ENCODE measurements at regions not wholly inside any gene's neighbourhood (a gene's known extent, or its start where the extent isn't known, plus 50 kb on each side); places are given as distances from the start of the nearest gene placed in this dataset.

DNA sequence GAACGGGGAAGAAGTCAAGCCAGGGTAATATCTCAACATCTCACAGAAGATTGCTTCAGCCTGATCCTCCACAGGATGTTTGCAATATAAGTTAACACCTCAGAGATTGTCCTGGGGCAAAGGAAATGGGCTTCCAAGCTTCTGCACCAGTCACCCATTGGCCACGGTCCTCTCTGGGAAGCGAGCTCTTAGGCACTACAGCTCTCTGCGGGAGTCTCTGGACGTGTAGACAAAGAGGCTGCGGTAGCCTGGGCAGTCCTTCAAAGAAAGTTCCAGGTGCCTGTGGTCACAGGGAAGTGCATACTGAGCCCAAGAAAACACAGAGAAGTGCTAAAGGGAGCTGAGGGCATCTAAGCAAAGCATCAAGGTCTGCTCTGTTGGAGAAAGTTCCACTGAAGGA is 805.7 kb downstream of the DIAPH3 start:
- Histone ChIP-seq H3K27me3 (ENCODE audit: control insufficient read depth, insufficient read depth, low read length) (no peaks in the 10 kb centered on the region), H3K27ac (ENCODE audit: insufficient read depth, low read length, poor library complexity, severe bottlenecking) (no peak overlapping the region), H3K9me3 (ENCODE audit: control insufficient read depth in 2 of 2, low read length in 2 of 2) (no peaks in the 10 kb centered on the region), H3K4me1 (ENCODE audit: control insufficient read depth, insufficient read depth, low read length, poor library complexity, severe bottlenecking) (peaks cover 3% of the 10 kb centered on the region), H3K4me3 (ENCODE audit: low read depth, low read length) (no peak overlapping the region), H3K36me3 (ENCODE audit: control insufficient read depth, insufficient read depth, low read length) (no peaks in the 10 kb centered on the region)
- Mint-ChIP-seq H3K36me3 (no peaks in the 10 kb centered on the region), H3K27ac (no peak overlapping the region), H3K9me3 (peaks cover 0 to 1% (median 0%) of the 10 kb centered on the region in 7 donors), H3K4me1 (peaks cover 0 to 12% (median 1%) of the 10 kb centered on the region in 4 donors), H3K27me3 (no peaks in the 10 kb centered on the region), H3K4me3 (peak overlapping the region in 1 of 4 donors; percentile 80)
- ATAC-seq (ENCODE audit: low read depth in 2 of 2): no peak
- DNase-seq: no peak

GRCh38 chr13:59360108-59360507 is 803.6 kb downstream of the DIAPH3 start:
- H3K9me3 ChIP-seq (ENCODE audit: control insufficient read depth in 2 of 2, low read length in 2 of 2): no peaks in the 10 kb centered on the region
- ATAC-seq (ENCODE audit: low read depth in 2 of 2): peak in 1 of 2 donors; percentile 45
- H3K4me3 Mint-ChIP-seq: no peak overlapping the region
- peaks cover 3% of the 10 kb centered on the region for H3K4me1 ChIP-seq (ENCODE audit: control insufficient read depth, insufficient read depth, low read length, poor library complexity, severe bottlenecking)
- no peaks in the 10 kb centered on the region for H3K27me3 Mint-ChIP-seq
- H3K4me3 ChIP-seq (ENCODE audit: low read depth, low read length): no peak overlapping the region
- H3K4me1 Mint-ChIP-seq: peaks cover 0 to 12% (median 1%) of the 10 kb centered on the region in 4 donors
- no peak overlapping the region for H3K27ac ChIP-seq (ENCODE audit: insufficient read depth, low read length, poor library complexity, severe bottlenecking)
- H3K9me3 Mint-ChIP-seq: no peaks in the 10 kb centered on the region
- DNase-seq: peak in 1 of 3 donors; percentile 16
- no peaks in the 10 kb centered on the region for H3K36me3 Mint-ChIP-seq
- H3K36me3 ChIP-seq (ENCODE audit: control insufficient read depth, insufficient read depth, low read length): no peaks in the 10 kb centered on the region
- peak overlapping the region in 1 of 3 donors; percentile 19 for H3K27ac Mint-ChIP-seq
- H3K27me3 ChIP-seq (ENCODE audit: control insufficient read depth, insufficient read depth, low read length): no peaks in the 10 kb centered on the region

DNA sequence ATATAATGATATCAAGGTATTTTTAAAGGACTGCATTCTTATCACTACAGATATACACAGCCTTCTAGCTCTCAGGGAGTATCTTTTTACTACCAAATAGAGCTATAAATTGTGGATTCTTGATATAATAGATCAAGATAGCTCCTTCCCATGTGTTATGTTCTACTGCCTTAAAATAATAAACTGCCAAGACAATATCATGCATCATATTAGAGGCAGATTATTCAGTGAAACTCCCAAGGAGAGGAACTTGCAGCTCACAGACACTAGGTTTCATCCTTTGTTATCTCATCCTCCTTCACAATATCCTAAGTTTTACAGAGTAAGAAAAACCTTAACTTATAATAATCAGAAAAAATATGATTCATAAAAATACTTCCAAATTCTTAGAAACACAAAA is 802.8 kb downstream of the DIAPH3 start:
- no peak overlapping the region for H3K4me3 ChIP-seq (ENCODE audit: low read depth, low read length)
- ATAC-seq (ENCODE audit: low read depth in 2 of 2) (no peak), DNase-seq (no peak)
- Mint-ChIP-seq H3K4me1 (peaks cover 0 to 12% (median 1%) of the 10 kb centered on the region in 4 donors), H3K27ac (no peak overlapping the region), H3K4me3 (no peak overlapping the region), H3K36me3 (no peaks in the 10 kb centered on the region), H3K9me3 (no peaks in the 10 kb centered on the region), H3K27me3 (no peaks in the 10 kb centered on the region)
- no peaks in the 10 kb centered on the region for H3K36me3 ChIP-seq (ENCODE audit: control insufficient read depth, insufficient read depth, low read length)
- no peak overlapping the region for H3K27ac ChIP-seq (ENCODE audit: insufficient read depth, low read length, poor library complexity, severe bottlenecking)
- H3K9me3 ChIP-seq (ENCODE audit: control insufficient read depth in 2 of 2, low read length in 2 of 2): no peaks in the 10 kb centered on the region
- no peaks in the 10 kb centered on the region for H3K27me3 ChIP-seq (ENCODE audit: control insufficient read depth, insufficient read depth, low read length)
- H3K4me1 ChIP-seq (ENCODE audit: control insufficient read depth, insufficient read depth, low read length, poor library complexity, severe bottlenecking): peaks cover 3% of the 10 kb centered on the region

- no peak overlapping the region for H3K4me3 Mint-ChIP-seq
- H3K27ac Mint-ChIP-seq: no peak overlapping the region
- no peak overlapping the region for H3K4me3 ChIP-seq (ENCODE audit: low read depth, low read length)
- H3K27me3 ChIP-seq (ENCODE audit: control insufficient read depth, insufficient read depth, low read length): no peaks in the 10 kb centered on the region
- ATAC-seq (ENCODE audit: low read depth in 2 of 2) (no peak), DNase-seq (no peak)
- no peaks in the 10 kb centered on the region for H3K9me3 ChIP-seq (ENCODE audit: control insufficient read depth in 2 of 2, low read length in 2 of 2)
- peaks cover 0 to 9% (median 0%) of the 10 kb centered on the region in 4 donors for H3K4me1 Mint-ChIP-seq
- H3K9me3 Mint-ChIP-seq: peaks cover 0 to 1% (median 0%) of the 10 kb centered on the region in 7 donors
- peaks cover 3% of the 10 kb centered on the region for H3K4me1 ChIP-seq (ENCODE audit: control insufficient read depth, insufficient read depth, low read length, poor library complexity, severe bottlenecking)
- H3K36me3 ChIP-seq (ENCODE audit: control insufficient read depth, insufficient read depth, low read length): no peaks in the 10 kb centered on the region
- no peaks in the 10 kb centered on the region for H3K36me3 Mint-ChIP-seq
- no peak overlapping the region for H3K27ac ChIP-seq (ENCODE audit: insufficient read depth, low read length, poor library complexity, severe bottlenecking)
- H3K27me3 Mint-ChIP-seq: no peaks in the 10 kb centered on the region
Observed at GRCh38 chr13:59363313-59363712, 800.4 kb downstream of the DIAPH3 start.

DNA sequence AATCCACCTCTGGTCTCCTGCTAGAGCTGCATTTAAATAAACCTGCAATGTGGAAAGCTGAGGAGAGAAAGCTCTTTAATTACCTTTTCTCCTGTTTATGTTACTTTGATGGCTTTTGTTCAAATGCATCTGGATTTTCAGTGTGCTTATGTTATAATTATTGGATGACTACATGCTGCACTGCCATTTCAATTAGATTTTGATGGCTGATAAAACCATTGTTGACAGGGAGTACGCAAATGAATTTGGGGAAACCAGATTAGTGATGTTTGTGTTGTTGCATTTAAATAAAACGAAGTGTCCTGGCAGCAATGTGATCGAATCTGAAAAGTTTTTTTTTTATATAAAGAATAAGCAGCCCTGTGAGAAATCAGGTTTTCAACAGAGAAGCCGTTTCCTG is 799.8 kb downstream of the DIAPH3 start:
- Mint-ChIP-seq H3K9me3 (peaks cover 0 to 1% (median 0%) of the 10 kb centered on the region in 7 donors), H3K27me3 (no peaks in the 10 kb centered on the region), H3K27ac (no peak overlapping the region), H3K4me1 (peaks cover 0 to 8% (median 0%) of the 10 kb centered on the region in 4 donors), H3K36me3 (no peaks in the 10 kb centered on the region), H3K4me3 (no peak overlapping the region)
- no peaks in the 10 kb centered on the region for H3K36me3 ChIP-seq (ENCODE audit: control insufficient read depth, insufficient read depth, low read length)
- H3K27me3 ChIP-seq (ENCODE audit: control insufficient read depth, insufficient read depth, low read length): no peaks in the 10 kb centered on the region
- H3K4me1 ChIP-seq (ENCODE audit: control insufficient read depth, insufficient read depth, low read length, poor library complexity, severe bottlenecking): peaks cover 3% of the 10 kb centered on the region
- H3K9me3 ChIP-seq (ENCODE audit: control insufficient read depth in 2 of 2, low read length in 2 of 2): no peaks in the 10 kb centered on the region
- DNase-seq (no peak), ATAC-seq (ENCODE audit: low read depth in 2 of 2) (no peak)
- H3K4me3 ChIP-seq (ENCODE audit: low read depth, low read length): no peak overlapping the region
- no peak overlapping the region for H3K27ac ChIP-seq (ENCODE audit: insufficient read depth, low read length, poor library complexity, severe bottlenecking)

DNA sequence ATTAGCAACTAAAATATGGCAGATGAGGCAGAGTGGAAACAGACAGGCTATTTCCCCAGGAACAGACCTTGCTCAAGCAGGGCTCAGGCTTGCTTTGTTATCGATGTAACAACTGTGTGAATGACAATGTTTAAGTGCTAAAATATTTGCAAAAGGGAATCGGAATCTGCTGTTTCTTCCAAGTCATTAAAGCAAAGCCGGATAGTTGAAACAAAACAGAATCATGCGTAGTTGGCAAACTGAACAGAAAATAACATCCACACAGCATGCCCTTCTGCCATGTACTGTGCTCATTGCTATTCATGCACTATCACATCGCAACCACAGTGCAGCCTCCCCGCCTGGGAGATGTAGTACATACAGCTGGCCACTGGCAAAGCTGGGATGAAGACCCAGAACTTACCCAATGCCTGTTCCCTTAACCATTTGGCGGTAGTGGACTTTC is 799.1 kb downstream of the DIAPH3 start:
- Histone ChIP-seq H3K4me1 (ENCODE audit: control insufficient read depth, insufficient read depth, low read length, poor library complexity, severe bottlenecking) (peaks cover 3% of the 10 kb centered on the region), H3K9me3 (ENCODE audit: control insufficient read depth in 2 of 2, low read length in 2 of 2) (no peaks in the 10 kb centered on the region), H3K27ac (ENCODE audit: insufficient read depth, low read length, poor library complexity, severe bottlenecking) (no peak overlapping the region), H3K36me3 (ENCODE audit: control insufficient read depth, insufficient read depth, low read length) (no peaks in the 10 kb centered on the region), H3K27me3 (ENCODE audit: control insufficient read depth, insufficient read depth, low read length) (no peaks in the 10 kb centered on the region), H3K4me3 (ENCODE audit: low read depth, low read length) (no peak overlapping the region)
- DNase-seq (no peak), ATAC-seq (ENCODE audit: low read depth in 2 of 2) (no peak)
- H3K36me3 Mint-ChIP-seq: no peaks in the 10 kb centered on the region
- no peaks in the 10 kb centered on the region for H3K27me3 Mint-ChIP-seq
- H3K4me1 Mint-ChIP-seq: peaks cover 0 to 6% (median 0%) of the 10 kb centered on the region in 4 donors
- no peak overlapping the region for H3K4me3 Mint-ChIP-seq
- H3K27ac Mint-ChIP-seq: no peak overlapping the region
- H3K9me3 Mint-ChIP-seq: peaks cover 0 to 1% (median 0%) of the 10 kb centered on the region in 7 donors

GRCh38 chr13:59367467-59367866 is 796.3 kb downstream of the DIAPH3 start:
- Histone ChIP-seq H3K27me3 (ENCODE audit: control insufficient read depth, insufficient read depth, low read length) (peaks cover 2% of the 10 kb centered on the region), H3K4me3 (ENCODE audit: low read depth, low read length) (no peak overlapping the region), H3K36me3 (ENCODE audit: control insufficient read depth, insufficient read depth, low read length) (no peaks in the 10 kb centered on the region), H3K27ac (ENCODE audit: insufficient read depth, low read length, poor library complexity, severe bottlenecking) (no peak overlapping the region), H3K4me1 (ENCODE audit: control insufficient read depth, insufficient read depth, low read length, poor library complexity, severe bottlenecking) (no peaks in the 10 kb centered on the region), H3K9me3 (ENCODE audit: control insufficient read depth in 2 of 2, low read length in 2 of 2) (no peaks in the 10 kb centered on the region)
- peaks cover 0 to 1% (median 0%) of the 10 kb centered on the region in 7 donors for H3K9me3 Mint-ChIP-seq
- ATAC-seq (ENCODE audit: low read depth in 2 of 2) (no peak), DNase-seq (no peak)
- H3K4me3 Mint-ChIP-seq: no peak overlapping the region
- H3K27ac Mint-ChIP-seq: no peak overlapping the region
- H3K27me3 Mint-ChIP-seq: peaks cover 7% of the 10 kb centered on the region
- H3K36me3 Mint-ChIP-seq: no peaks in the 10 kb centered on the region
- no peaks in the 10 kb centered on the region for H3K4me1 Mint-ChIP-seq

DNA sequence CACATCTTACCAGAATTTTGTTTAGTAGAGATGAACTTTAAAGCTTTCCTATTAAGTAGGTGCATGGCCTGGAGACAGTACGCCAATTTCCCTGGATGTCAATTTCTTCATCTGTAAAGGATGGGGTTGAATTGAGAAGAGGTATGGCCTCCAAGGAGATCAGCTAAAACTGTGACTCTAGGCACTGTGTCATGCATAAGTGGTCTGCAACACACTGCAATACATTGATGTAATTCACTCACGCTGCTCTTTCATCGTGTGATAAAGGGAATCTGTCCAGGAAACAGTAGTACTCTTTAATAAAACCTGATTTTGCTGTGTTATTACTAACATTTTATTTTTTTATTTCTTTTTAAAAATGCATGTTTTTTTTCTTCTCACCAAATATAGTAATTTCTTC is 795.8 kb downstream of the DIAPH3 start:
- DNase-seq (no peak), ATAC-seq (ENCODE audit: low read depth in 2 of 2) (no peak)
- Mint-ChIP-seq H3K27ac (no peak overlapping the region), H3K4me3 (no peak overlapping the region), H3K27me3 (peaks cover 7% of the 10 kb centered on the region), H3K9me3 (peaks cover 0 to 1% (median 0%) of the 10 kb centered on the region in 7 donors), H3K36me3 (no peaks in the 10 kb centered on the region), H3K4me1 (no peaks in the 10 kb centered on the region)
- no peaks in the 10 kb centered on the region for H3K4me1 ChIP-seq (ENCODE audit: control insufficient read depth, insufficient read depth, low read length, poor library complexity, severe bottlenecking)
- H3K27ac ChIP-seq (ENCODE audit: insufficient read depth, low read length, poor library complexity, severe bottlenecking): no peak overlapping the region
- no peaks in the 10 kb centered on the region for H3K36me3 ChIP-seq (ENCODE audit: control insufficient read depth, insufficient read depth, low read length)
- no peak overlapping the region for H3K4me3 ChIP-seq (ENCODE audit: low read depth, low read length)
- H3K9me3 ChIP-seq (ENCODE audit: control insufficient read depth in 2 of 2, low read length in 2 of 2): no peaks in the 10 kb centered on the region
- peaks cover 2% of the 10 kb centered on the region for H3K27me3 ChIP-seq (ENCODE audit: control insufficient read depth, insufficient read depth, low read length)
